Mesendoderm (in vitro differentiated cells): ENCODE measurements at regions not wholly inside any gene's neighbourhood (a gene's known extent, or its start where the extent isn't known, plus 50 kb on each side); places are given as distances from the start of the nearest gene placed in this dataset.

Experiments
- DNase-seq: peaks from one replicate; pipeline ENCODE4 v3.0.0; 2013
- H2AK5ac ChIP-seq: 2 replicates; pipeline ENCODE4 v1.6.1; 2013; ENCODE audit warnings: low read length, inconsistent platforms
- H2BK120ac ChIP-seq: 2 replicates; pipeline ENCODE4 v1.6.1; 2013; ENCODE audit warnings: low read depth, mild to moderate bottlenecking, low read length, moderate library complexity, mixed read lengths
- H2BK15ac ChIP-seq: replicated peaks from 2 replicates; pipeline ENCODE4 v1.6.1; 2013; ENCODE audit warnings: low read depth, mild to moderate bottlenecking, moderate library complexity
- H2BK5ac ChIP-seq: 2 replicates; pipeline ENCODE4 v1.6.1; 2013; ENCODE audit warnings: low read length, inconsistent platforms
- H3K18ac ChIP-seq: 2 replicates; pipeline ENCODE4 v1.6.1; 2013; ENCODE audit warnings: mild to moderate bottlenecking, low read length, mixed read lengths
- H3K23ac ChIP-seq: one replicate; pipeline ENCODE4 v1.6.1; 2013; ENCODE audit warnings: low read length
- H3K27ac ChIP-seq: 2 replicates; pipeline ENCODE4 v1.5.1; 2013; ENCODE audit warnings: low read depth, mild to moderate bottlenecking, inconsistent platforms, low read length, moderate library complexity
- H3K27me3 ChIP-seq: 2 replicates; pipeline ENCODE4 v1.6.1; 2013; ENCODE audit warnings: low read length, control low read depth, mild to moderate bottlenecking, inconsistent platforms; ENCODE audit not compliant: insufficient read depth, poor library complexity
- H3K36me3 ChIP-seq: 2 replicates; pipeline ENCODE4 v1.6.1; 2013; ENCODE audit warnings: low read length, inconsistent platforms; ENCODE audit not compliant: control insufficient read depth, insufficient read depth
- H3K4ac ChIP-seq: one replicate; pipeline ENCODE4 v1.6.1; 2013; ENCODE audit warnings: low read depth, mild to moderate bottlenecking, low read length, moderate library complexity
- H3K4me1 ChIP-seq: 2 replicates; pipeline ENCODE4 v1.6.1; 2013; ENCODE audit warnings: low read depth, low read length, inconsistent platforms; ENCODE audit not compliant: control insufficient read depth
- H3K4me2 ChIP-seq: 2 replicates; pipeline ENCODE4 v1.6.1; 2013; ENCODE audit warnings: low read length
- H3K4me3 ChIP-seq: 2 replicates; pipeline ENCODE4 v1.5.1; 2013; ENCODE audit warnings: mild to moderate bottlenecking, low read length
- H3K56ac ChIP-seq: one replicate; pipeline ENCODE4 v1.6.1; 2013; ENCODE audit warnings: low read length
- H3K79me1 ChIP-seq: 2 replicates; pipeline ENCODE4 v1.6.1; 2013; ENCODE audit warnings: low read length, inconsistent platforms
- H3K79me2 ChIP-seq: 2 replicates; pipeline ENCODE4 v1.6.1; 2013; ENCODE audit warnings: mild to moderate bottlenecking, low read length; ENCODE audit not compliant: control insufficient read depth, insufficient read depth
- H3K9ac ChIP-seq: 2 replicates; pipeline ENCODE4 v1.6.1; 2013; ENCODE audit warnings: low read length, inconsistent platforms
- H4K5ac ChIP-seq: one replicate; pipeline ENCODE4 v1.6.1; 2013; ENCODE audit warnings: low read length
- H4K8ac ChIP-seq: one replicate; pipeline ENCODE4 v1.6.1; 2013; ENCODE audit warnings: low read depth, mild to moderate bottlenecking, control low read depth, low read length, moderate library complexity
- WGBS: extraction: QIAGEN DNeasy Blood & Tissue Kit; methylation state at CpG from one replicate; pipeline ENCODE4 v1.1.7; 2013; ENCODE audit warnings: low lambda C conversion rate, missing lambda C conversion rate; ENCODE audit not compliant: insufficient coverage; ENCODE audit errors: extremely low coverage; 5-methylcytosine and 5-hydroxymethylcytosine counted together

DNA sequence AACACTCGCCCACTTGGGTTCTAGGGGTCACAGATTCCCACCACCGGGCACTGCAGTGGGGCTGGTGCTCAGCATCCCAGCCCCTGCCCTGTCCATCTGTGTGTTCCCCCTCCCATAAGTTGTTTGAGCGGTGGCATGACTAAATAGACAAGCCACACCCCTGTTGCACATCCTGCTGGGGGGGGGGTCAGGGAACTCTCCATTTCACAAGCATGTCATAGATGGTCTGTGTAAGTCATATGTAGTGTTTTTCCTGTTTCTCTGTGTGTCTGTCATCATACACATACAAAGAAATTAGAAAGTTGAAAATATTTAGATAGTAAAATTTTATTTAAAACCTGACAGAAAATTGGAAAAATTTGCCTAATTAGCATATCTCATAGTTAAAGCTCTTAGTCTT, 270.2 kb downstream of the IPO8 start:
- WGBS = no CpG with 5 or more reads among the region's 3 CpGs

DNA sequence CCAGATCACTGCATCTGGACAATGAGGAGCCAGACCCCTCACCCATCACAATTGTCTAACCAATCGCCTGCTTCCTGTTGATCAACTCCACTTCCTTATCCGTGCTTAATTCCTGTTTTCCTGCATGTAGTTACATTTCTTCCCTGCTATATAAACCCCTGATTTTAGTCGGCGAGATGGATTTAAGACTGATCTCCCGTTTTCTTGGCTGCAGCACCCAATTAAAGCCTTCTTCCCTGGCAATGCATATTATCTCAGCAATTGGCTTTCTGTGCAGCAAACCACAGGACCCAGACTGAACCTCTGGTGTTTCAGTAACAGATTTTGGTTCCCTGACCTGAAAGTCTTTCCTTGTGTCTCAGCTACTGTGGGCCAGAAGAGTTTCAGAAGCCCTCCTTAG, 272.3 kb downstream of the IPO8 start:
- H3K27ac ChIP-seq = no peak overlapping the region
- H3K79me1 ChIP-seq = no peaks in the 10 kb centered on the region
- H2BK15ac ChIP-seq = no peak overlapping the region
- H3K4ac ChIP-seq = no peak overlapping the region
- no peak overlapping the region for H2BK5ac ChIP-seq
- H3K4me2 ChIP-seq = no peak overlapping the region
- H4K5ac ChIP-seq = no peak overlapping the region
- no peaks in the 10 kb centered on the region for H3K79me2 ChIP-seq
- no peak overlapping the region for H4K8ac ChIP-seq
- no peak overlapping the region for H3K4me3 ChIP-seq
- no peak overlapping the region for H2BK120ac ChIP-seq
- no CpG with 5 or more reads among the region's 5 CpGs for WGBS
- H3K36me3 ChIP-seq = no peaks in the 10 kb centered on the region
- H3K18ac ChIP-seq = no peak overlapping the region
- no peak overlapping the region for H3K9ac ChIP-seq
- no peaks in the 10 kb centered on the region for H3K4me1 ChIP-seq
- H3K27me3 ChIP-seq = no peaks in the 10 kb centered on the region
- no peak overlapping the region for H2AK5ac ChIP-seq
- H3K56ac ChIP-seq = no peak overlapping the region
- no peak overlapping the region for H3K23ac ChIP-seq
- DNase-seq = no peak

More for the DNA sequence above, 270.2 kb downstream of the IPO8 start:
- no peaks in the 10 kb centered on the region for H3K79me2 ChIP-seq
- H3K27ac ChIP-seq = no peak overlapping the region
- H3K9ac ChIP-seq = no peak overlapping the region
- DNase-seq = peak; percentile 40
- H3K56ac ChIP-seq = no peak overlapping the region
- no peak overlapping the region for H2AK5ac ChIP-seq
- H3K4me3 ChIP-seq = no peak overlapping the region
- no peaks in the 10 kb centered on the region for H3K27me3 ChIP-seq
- no peak overlapping the region for H4K5ac ChIP-seq
- H3K4me2 ChIP-seq = no peak overlapping the region
- H3K36me3 ChIP-seq = no peaks in the 10 kb centered on the region
- H3K18ac ChIP-seq = no peak overlapping the region
- H3K23ac ChIP-seq = no peak overlapping the region
- H2BK5ac ChIP-seq = no peak overlapping the region
- no peak overlapping the region for H4K8ac ChIP-seq
- H2BK120ac ChIP-seq = no peak overlapping the region
- no peaks in the 10 kb centered on the region for H3K4me1 ChIP-seq
- no peak overlapping the region for H2BK15ac ChIP-seq
- H3K79me1 ChIP-seq = no peaks in the 10 kb centered on the region
- H3K4ac ChIP-seq = no peak overlapping the region

GRCh38 chr12:30422844-30423243, 272.8 kb downstream of the IPO8 start:
- no peak overlapping the region for H2BK120ac ChIP-seq
- H3K4ac ChIP-seq = no peak overlapping the region
- no peaks in the 10 kb centered on the region for H3K79me1 ChIP-seq
- H3K56ac ChIP-seq = no peak overlapping the region
- H3K4me1 ChIP-seq = no peaks in the 10 kb centered on the region
- H3K23ac ChIP-seq = no peak overlapping the region
- no peaks in the 10 kb centered on the region for H3K79me2 ChIP-seq
- H2AK5ac ChIP-seq = no peak overlapping the region
- no peak overlapping the region for H3K9ac ChIP-seq
- H2BK15ac ChIP-seq = no peak overlapping the region
- H2BK5ac ChIP-seq = no peak overlapping the region
- WGBS = no CpG with 5 or more reads among the region's 1 CpG
- no peak overlapping the region for H3K18ac ChIP-seq
- H3K4me3 ChIP-seq = no peak overlapping the region
- no peak overlapping the region for H4K8ac ChIP-seq
- H3K27me3 ChIP-seq = no peaks in the 10 kb centered on the region
- H3K27ac ChIP-seq = no peak overlapping the region
- H3K36me3 ChIP-seq = no peaks in the 10 kb centered on the region
- no peak overlapping the region for H3K4me2 ChIP-seq
- no peak for DNase-seq
- no peak overlapping the region for H4K5ac ChIP-seq

DNA sequence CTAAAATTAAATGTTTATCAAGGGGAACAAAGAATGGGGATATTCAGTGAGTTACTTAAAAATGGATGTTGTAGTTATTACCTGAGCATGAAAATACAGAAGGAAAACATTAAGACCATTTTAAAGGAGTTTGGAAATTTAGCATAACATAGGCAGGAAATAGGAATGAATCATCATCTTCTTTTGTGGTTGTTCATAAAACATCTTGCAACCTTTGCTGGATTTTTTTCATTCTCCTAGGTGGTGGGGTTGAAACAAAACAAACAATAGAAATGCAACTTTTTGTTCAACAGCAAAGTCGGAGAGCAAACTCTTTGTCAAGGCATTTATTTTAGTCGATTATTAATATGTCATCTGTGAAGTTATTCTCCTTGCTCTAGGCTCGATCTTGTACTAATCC, 275.1 kb downstream of the IPO8 start:
- Histone ChIP-seq H2AK5ac (no peak overlapping the region), H3K27ac (no peak overlapping the region), H3K27me3 (no peaks in the 10 kb centered on the region), H3K36me3 (no peaks in the 10 kb centered on the region), H3K4me3 (no peak overlapping the region), H3K9ac (no peak overlapping the region), H4K8ac (no peak overlapping the region), H2BK5ac (no peak overlapping the region), H3K4ac (no peak overlapping the region), H2BK15ac (no peak overlapping the region), H3K79me2 (no peaks in the 10 kb centered on the region), H3K4me2 (no peak overlapping the region), H3K23ac (no peak overlapping the region), H3K56ac (no peak overlapping the region), H3K79me1 (no peaks in the 10 kb centered on the region), H3K18ac (no peak overlapping the region), H2BK120ac (no peak overlapping the region), H3K4me1 (no peaks in the 10 kb centered on the region), H4K5ac (no peak overlapping the region)
- no CpG with 5 or more reads among the region's 3 CpGs for WGBS
- DNase-seq = no peak

DNA sequence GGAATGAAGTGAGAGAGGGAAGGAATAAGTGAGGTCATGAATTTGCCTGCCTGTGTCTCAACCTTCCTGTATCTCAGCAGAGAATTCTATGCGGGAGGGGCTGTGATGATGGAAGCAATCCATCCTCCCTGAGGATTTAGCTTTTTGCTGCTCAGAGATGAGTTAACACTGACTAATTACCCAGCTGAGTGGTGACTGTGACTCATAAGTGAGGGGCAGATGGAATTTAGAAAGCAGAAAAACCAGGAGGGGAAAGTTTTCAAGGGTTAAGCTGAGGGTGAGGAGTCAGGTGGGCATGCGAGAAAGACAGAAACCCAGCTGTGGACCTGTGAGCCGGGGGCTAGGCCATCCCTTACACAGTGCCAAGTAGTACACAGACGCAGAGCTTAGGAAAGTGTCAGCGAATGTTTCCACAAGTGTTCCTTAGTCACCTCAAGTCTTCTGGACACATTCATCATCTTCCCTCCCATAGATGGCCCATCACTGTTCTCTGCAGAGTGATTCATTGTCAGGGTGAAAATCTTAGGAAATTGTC, 277.9 kb downstream of the IPO8 start:
- Histone ChIP-seq H3K36me3 (no peaks in the 10 kb centered on the region), H3K27me3 (no peaks in the 10 kb centered on the region), H2BK120ac (no peak overlapping the region), H3K79me2 (no peaks in the 10 kb centered on the region), H4K8ac (no peak overlapping the region), H3K18ac (no peak overlapping the region), H3K27ac (no peak overlapping the region), H3K56ac (no peak overlapping the region), H2BK15ac (no peak overlapping the region), H3K79me1 (no peaks in the 10 kb centered on the region), H3K4me1 (no peaks in the 10 kb centered on the region), H3K23ac (no peak overlapping the region), H3K4me3 (no peak overlapping the region), H2AK5ac (no peak overlapping the region), H3K4me2 (no peak overlapping the region), H4K5ac (no peak overlapping the region), H2BK5ac (no peak overlapping the region), H3K4ac (no peak overlapping the region), H3K9ac (no peak overlapping the region)
- whole genome bisulfite sequencing = no CpG with 5 or more reads among the region's 5 CpGs
- DNase-seq = peak; percentile 42

- no peak overlapping the region for H3K4me2 ChIP-seq
- WGBS = no CpG with 5 or more reads among the region's 3 CpGs
Observed at GRCh38 chr12:30416631-30417030, 279.0 kb downstream of the IPO8 start.

More at GRCh38 chr12:30416631-30417030, 279.0 kb downstream of the IPO8 start:
- Histone ChIP-seq H3K79me1 (no peaks in the 10 kb centered on the region), H3K9ac (no peak overlapping the region), H3K4me3 (no peak overlapping the region), H2BK5ac (no peak overlapping the region), H3K27ac (no peak overlapping the region), H3K56ac (no peak overlapping the region), H3K4ac (no peak overlapping the region), H3K18ac (no peak overlapping the region), H3K79me2 (no peaks in the 10 kb centered on the region), H2BK15ac (no peak overlapping the region), H2AK5ac (no peak overlapping the region), H4K8ac (no peak overlapping the region), H3K4me1 (no peaks in the 10 kb centered on the region), H3K27me3 (no peaks in the 10 kb centered on the region), H4K5ac (no peak overlapping the region), H3K36me3 (no peaks in the 10 kb centered on the region), H2BK120ac (no peak overlapping the region), H3K23ac (no peak overlapping the region)
- DNase-seq = no peak
